HG02970 (cell line): ENCODE measurements at regions not wholly inside any gene's neighbourhood (a gene's known extent, or its start where the extent isn't known, plus 50 kb on each side); places are given as distances from the start of the nearest gene placed in this dataset.

Source experiments
- ATAC-seq: cut with Tn5 transposase; IDR thresholded peaks from one replicate; pipeline ENCODE4 v1.9.1; 2021; ENCODE audit warnings: mild to moderate bottlenecking, moderate library complexity, moderate number of reproducible peaks; ENCODE audit not compliant: unreplicated experiment, low FRiP score

- ATAC-seq: no peak
Measured at GRCh38 chr5:99000221-99000620, 71.4 kb upstream of the CHD1 start.

- no peak for ATAC-seq
Measured at GRCh38 chr5:98999631-99000030, 70.8 kb upstream of the CHD1 start.

GRCh38 chr5:98997000-98997399 lies 68.2 kb upstream of the CHD1 start:
- ATAC-seq: no peak

DNA sequence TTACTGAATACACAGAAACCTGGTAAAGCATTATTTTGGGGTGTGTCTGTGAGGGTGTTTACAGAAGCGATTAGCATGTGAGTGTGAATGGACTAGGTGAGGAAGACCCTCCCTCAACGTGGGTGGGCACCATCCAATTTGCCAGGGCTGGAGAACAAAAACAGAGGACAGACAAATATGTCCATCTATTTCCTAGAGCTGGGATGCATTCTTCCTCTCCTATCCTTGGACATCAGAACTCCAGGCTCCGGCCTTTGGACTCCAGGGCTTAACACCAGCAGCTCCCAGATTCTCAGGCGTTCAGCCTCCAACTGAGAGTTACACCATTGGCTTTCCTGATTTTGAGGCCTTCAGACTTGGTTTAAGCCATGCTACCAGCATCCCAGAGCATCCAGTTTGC lies 65.8 kb upstream of the CHD1 start:
- no peak for ATAC-seq

- no peak for ATAC-seq
Measured at GRCh38 chr5:98993512-98993911, 64.7 kb upstream of the CHD1 start.

GRCh38 chr5:98992552-98992951 lies 63.7 kb upstream of the CHD1 start:
- ATAC-seq: no peak

GRCh38 chr5:98989727-98990126 lies 60.9 kb upstream of the CHD1 start:
- no peak for ATAC-seq

DNA sequence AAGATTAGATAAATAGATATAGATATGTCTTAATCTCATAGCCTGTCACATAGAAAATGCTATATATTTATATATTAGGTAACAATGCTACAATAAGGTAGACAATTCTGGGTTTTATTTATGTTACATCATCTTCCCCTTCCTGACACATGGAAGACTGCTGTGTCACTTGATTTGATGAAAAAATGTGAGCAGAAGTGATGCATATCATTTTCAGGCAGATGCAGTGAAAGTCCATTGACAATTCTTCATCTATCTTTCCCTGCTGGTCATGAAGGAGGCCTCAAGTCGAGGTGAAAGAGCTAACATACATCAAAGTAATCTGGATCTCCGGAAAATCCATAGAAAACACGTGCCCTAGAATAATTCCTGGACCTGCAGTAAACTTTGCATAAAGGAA lies 57.8 kb upstream of the CHD1 start:
- ATAC-seq: no peak

- no peak for ATAC-seq
Measured at GRCh38 chr5:98982880-98983279, 54.1 kb upstream of the CHD1 start.
